ENCODE measurements at regions not wholly inside any gene's neighbourhood (a gene's known extent, or its start where the extent isn't known, plus 50 kb on each side); places are given as distances from the start of the nearest gene placed in this dataset.

DNA sequence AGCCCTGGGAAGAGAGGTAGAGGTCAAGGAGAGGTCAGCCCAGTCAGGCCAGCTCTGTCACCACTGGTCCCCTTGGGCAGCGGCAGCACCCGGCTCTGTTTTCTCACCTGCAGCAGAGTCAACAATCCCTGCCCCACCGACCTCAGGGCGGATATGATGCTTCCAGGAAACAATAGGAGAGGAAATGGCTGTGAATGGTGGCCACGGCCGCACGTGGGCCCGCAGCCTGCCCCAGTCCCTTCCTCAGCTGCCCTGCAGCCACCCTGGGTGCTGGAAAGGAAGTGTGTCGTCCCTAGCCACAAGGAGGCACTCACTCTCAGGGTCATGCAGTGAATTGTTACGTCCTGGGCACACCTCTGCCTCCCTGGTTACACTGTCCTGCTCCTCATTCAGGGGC lies 92.5 kb upstream of the ENPP6 start:
- no peak overlapping the region for H3K4me3 ChIP-seq
- peak in 1 of 2 donors; percentile 40 for DNase-seq
- intact Hi-C loops (cut with DNase I; ENCODE audit: low total_unique reads), result no loop called here
- H3K4me1 ChIP-seq, result peaks cover 0 to 24% (median 11%) of the 10 kb centered on the region in 4 donors
- no peaks in the 10 kb centered on the region for H3K9me3 ChIP-seq
- peak overlapping the region in 2 of 5 donors; percentile 28 to 58 for H3K27ac ChIP-seq
- no peak for TF ChIP-seq POLR2A (IDR thresholded peaks at IDR 0.05)
- TF ChIP-seq, protein P1, sequence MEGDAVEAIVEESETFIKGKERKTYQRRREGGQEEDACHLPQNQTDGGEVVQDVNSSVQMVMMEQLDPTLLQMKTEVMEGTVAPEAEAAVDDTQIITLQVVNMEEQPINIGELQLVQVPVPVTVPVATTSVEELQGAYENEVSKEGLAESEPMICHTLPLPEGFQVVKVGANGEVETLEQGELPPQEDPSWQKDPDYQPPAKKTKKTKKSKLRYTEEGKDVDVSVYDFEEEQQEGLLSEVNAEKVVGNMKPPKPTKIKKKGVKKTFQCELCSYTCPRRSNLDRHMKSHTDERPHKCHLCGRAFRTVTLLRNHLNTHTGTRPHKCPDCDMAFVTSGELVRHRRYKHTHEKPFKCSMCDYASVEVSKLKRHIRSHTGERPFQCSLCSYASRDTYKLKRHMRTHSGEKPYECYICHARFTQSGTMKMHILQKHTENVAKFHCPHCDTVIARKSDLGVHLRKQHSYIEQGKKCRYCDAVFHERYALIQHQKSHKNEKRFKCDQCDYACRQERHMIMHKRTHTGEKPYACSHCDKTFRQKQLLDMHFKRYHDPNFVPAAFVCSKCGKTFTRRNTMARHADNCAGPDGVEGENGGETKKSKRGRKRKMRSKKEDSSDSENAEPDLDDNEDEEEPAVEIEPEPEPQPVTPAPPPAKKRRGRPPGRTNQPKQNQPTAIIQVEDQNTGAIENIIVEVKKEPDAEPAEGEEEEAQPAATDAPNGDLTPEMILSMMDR (IDR thresholded peaks at IDR 0.05), result peak in 1 of 7 experiments; percentile 17
- TF ChIP-seq POLR2AphosphoS5 (IDR thresholded peaks at IDR 0.05), result no peak
- TF ChIP-seq EP300 (IDR thresholded peaks at IDR 0.05), result no peak
- no peaks in the 10 kb centered on the region for H3K27me3 ChIP-seq
- no peaks in the 10 kb centered on the region for H3K36me3 ChIP-seq
- 46 to 79% (median 59%) methylated on average over 10 of the region's 10 CpGs for WGBS, 5 donors

DNA sequence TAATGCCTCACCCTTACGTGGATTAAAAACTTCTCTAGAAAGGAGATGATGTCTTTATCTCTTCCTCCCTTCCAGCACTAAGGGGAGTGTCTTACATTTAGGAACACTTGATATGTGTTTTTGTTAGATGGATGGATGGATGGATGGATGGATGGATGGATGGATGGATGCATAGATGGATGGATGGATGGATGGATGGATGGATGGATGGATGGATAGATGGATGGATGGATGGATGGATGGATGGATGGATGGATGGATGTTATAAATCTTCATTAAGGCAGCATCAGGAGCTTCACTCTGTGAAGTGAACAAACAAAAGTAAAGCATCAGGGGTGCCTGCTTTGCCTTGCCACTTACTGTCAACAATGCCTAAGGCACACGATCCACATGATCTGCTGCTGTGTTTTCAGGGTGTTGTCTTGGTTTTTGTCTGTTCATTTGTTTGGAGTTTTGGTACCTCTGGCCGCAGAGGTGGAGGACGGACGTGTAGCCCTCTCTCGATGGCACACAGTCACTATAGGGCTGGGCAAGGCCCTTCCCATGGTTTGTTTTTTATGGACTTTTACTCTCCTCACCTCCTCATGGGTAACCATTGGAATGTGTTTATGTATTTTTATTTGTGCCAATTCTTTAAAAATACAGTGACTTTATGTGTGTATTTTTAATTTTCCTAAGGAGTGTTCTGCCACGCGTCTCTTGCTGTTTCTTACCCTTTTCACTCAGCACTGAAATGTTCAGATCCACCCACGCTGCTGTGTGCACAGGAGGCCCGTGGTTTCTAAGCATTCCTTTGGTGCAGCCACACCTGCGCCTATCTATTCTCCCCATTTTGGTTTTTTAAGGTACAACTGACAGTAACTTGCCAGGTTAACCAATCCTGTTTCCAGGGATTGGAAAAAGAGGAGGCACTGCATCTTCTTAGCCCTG lies 91.8 kb upstream of the ENPP6 start:
- TF ChIP-seq, protein P1 (IDR thresholded peaks at IDR 0.05), result no peak
- Histone ChIP-seq H3K27me3 (no peaks in the 10 kb centered on the region), H3K4me1 (peaks cover 0 to 24% (median 11%) of the 10 kb centered on the region in 4 donors), H3K9me3 (no peaks in the 10 kb centered on the region), H3K4me3 (no peak overlapping the region), H3K27ac (no peak overlapping the region), H3K36me3 (no peaks in the 10 kb centered on the region)
- WGBS, 5 donors, result 83 to 87% (median 86%) methylated on average over 11 of the region's 11 CpGs
- intact Hi-C loops (cut with DNase I; ENCODE audit: low total_unique reads), result no loop called here
- DNase-seq, result no peak

DNA sequence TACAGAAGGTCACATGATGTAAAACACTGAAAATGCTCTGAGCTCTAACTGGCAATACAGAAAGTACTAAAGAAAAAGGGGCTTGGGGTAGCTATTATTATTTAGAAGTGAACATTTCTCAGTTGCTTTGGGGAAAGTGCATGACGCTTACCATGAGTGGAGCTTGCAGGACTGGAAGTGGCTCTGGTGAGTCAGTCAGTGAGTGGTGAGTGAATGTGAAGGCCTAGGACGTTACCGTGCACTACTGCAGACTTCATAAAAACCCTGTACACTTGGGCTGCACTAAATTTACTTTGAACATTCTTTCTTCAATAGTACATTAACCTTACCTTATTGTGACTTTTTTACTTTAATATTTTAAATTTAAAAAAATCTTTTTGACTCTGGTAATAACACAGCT lies 89.3 kb upstream of the ENPP6 start:
- TF ChIP-seq, protein P1 (IDR thresholded peaks at IDR 0.05), result no peak
- TF ChIP-seq POLR2AphosphoS5 (IDR thresholded peaks at IDR 0.05) (no peak), POLR2A (IDR thresholded peaks at IDR 0.05) (no peak), EP300 (IDR thresholded peaks at IDR 0.05) (no peak)
- intact Hi-C loops (cut with DNase I; ENCODE audit: low total_unique reads), result no loop called here
- Histone ChIP-seq H3K9me3 (no peaks in the 10 kb centered on the region), H3K4me1 (peaks cover 0 to 20% (median 11%) of the 10 kb centered on the region in 4 donors), H3K27me3 (no peaks in the 10 kb centered on the region), H3K4me3 (no peak overlapping the region), H3K27ac (no peak overlapping the region), H3K36me3 (no peaks in the 10 kb centered on the region)
- DNase-seq, result no peak
- 58 to 87% (median 79%) methylated on average over 3 of the region's 3 CpGs for WGBS, 5 donors

DNA sequence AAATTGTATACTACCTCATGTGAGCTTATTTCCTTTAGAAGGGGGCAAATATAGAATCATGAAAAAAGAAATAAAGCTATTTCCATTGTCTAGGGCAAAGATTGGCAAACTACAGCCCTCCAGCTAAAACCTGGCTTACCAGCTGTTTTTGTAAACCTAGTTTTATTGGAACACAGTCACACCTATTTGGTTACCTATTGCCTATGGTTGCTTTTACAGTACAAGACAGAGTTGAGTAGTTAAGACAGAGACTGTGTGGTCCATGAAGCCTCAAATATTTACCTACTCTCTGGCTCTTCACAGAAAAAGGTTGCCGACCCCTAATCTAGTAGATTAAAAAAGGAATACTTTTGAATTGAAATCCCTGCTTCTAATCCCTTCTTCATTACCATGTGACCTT lies 88.8 kb upstream of the ENPP6 start:
- Histone ChIP-seq H3K4me1 (peaks cover 0 to 18% (median 10%) of the 10 kb centered on the region in 4 donors), H3K9me3 (no peaks in the 10 kb centered on the region), H3K36me3 (no peaks in the 10 kb centered on the region), H3K27me3 (no peaks in the 10 kb centered on the region), H3K27ac (no peak overlapping the region), H3K4me3 (no peak overlapping the region)
- WGBS, 5 donors, result 52 to 82% (median 59%) methylated on average over 1 of the region's 1 CpG
- DNase-seq, result no peak
- intact Hi-C loops (cut with DNase I; ENCODE audit: low total_unique reads), result no loop called here
- TF ChIP-seq POLR2A (IDR thresholded peaks at IDR 0.05), result no peak
- TF ChIP-seq, protein P1 (IDR thresholded peaks at IDR 0.05), result no peak
